A549 (cell line): ENCODE measurements at regions not wholly inside any gene's neighbourhood (a gene's known extent, or its start where the extent isn't known, plus 50 kb on each side); places are given as distances from the start of the nearest gene placed in this dataset.

ENCODE experiments used
- ATAC-seq, 2 experiments: fragments of 200-7000 bp in 1 of 2; fragments of >200 bp in 1 of 2; cut with Nextera tagmentation in 1 of 2; cut with Tn5 transposase in 1 of 2; 3 replicates each; pipeline versions ENCODE4 v1.8.0 to v1.9.1; 2018 to 2020; ENCODE audit warnings: mild to moderate bottlenecking in 1 of 2, moderate library complexity in 1 of 2
- CTCF ChIA-PET: fragments of 300-600 bp; sonication (Branson Sonifier 250); formaldehyde crosslinking; extraction: SDS; loops from one replicate; lab custom pipeline; 2021; ENCODE audit warnings: antibody characterized with exemption, inconsistent platforms; lab: Yijun Ruan, JAX
- POLR2A ChIA-PET: fragments of 350-600 bp; formaldehyde crosslinking; extraction: SDS; loops from one replicate; lab custom pipeline; 2021; ENCODE audit warnings: antibody characterized with exemption, inconsistent platforms; lab: Yijun Ruan, JAX
- DNase-seq, 2 experiments: peaks; one replicate each; pipeline versions ENCODE4 v3.0.0 to v3.0.0-alpha.2; 2011 to 2016; ENCODE audit warnings: low read depth in 1 of 2, low spot score in 1 of 2
- FAIRE-seq: peaks from 2 replicates; lab custom pipeline; 2011; peaks lifted over from hg19 to GRCh38; lab: Jason Lieb, UNC
- H3K27ac ChIP-seq, 2 experiments: fragments of >200 bp; sonication (Bioruptor Twin); formaldehyde crosslinking; 3 replicates each; pipeline ENCODE4 v1.5.1; 2016 to 2017
- H3K4me1 ChIP-seq: fragments of >200 bp; sonication (Bioruptor Twin); formaldehyde crosslinking; 3 replicates; pipeline ENCODE4 v1.6.1; 2016
- H3K4me2 ChIP-seq: fragments of >200 bp; sonication (Bioruptor Twin); formaldehyde crosslinking; 3 replicates; pipeline ENCODE4 v1.6.1; 2016
- H3K4me3 ChIP-seq: fragments of >200 bp; sonication (Bioruptor Twin); formaldehyde crosslinking; 3 replicates; pipeline ENCODE4 v1.5.1; 2016
- H3K9me3 ChIP-seq: fragments of >200 bp; sonication (Bioruptor Twin); formaldehyde crosslinking; 3 replicates; pipeline ENCODE4 v1.6.1; 2016
- CBX2 ChIP-seq: fragments of 200-600 bp; sonication (generic); IDR thresholded peaks from 2 replicates; pipeline ENCODE4 v1.6.1; 2016; ENCODE audit warnings: low read depth, mild to moderate bottlenecking, borderline replicate concordance
- CBX8 ChIP-seq: fragments of 200-600 bp; sonication (generic); IDR thresholded peaks from 2 replicates; pipeline ENCODE4 v1.6.1; 2016
- CEBPB ChIP-seq, 2 experiments: fragments of >200 bp in 1 of 2; sonication (Bioruptor Twin) in 1 of 2; formaldehyde crosslinking in 1 of 2; IDR thresholded peaks; 2 replicates each; pipeline ENCODE4 v1.6.1; 2012 to 2016
- EHMT2 ChIP-seq: fragments of 200-600 bp; sonication (generic); IDR thresholded peaks from 2 replicates; pipeline ENCODE4 v1.6.1; 2016; ENCODE audit warnings: antibody characterized with exemption, low read depth, mild to moderate bottlenecking, moderate library complexity
- ELK1 ChIP-seq: fragments of 150-350 bp; IDR thresholded peaks from 2 replicates; pipeline ENCODE4 v1.6.1; 2014; ENCODE audit warnings: low read depth, mild to moderate bottlenecking, low read length
- ESRRA ChIP-seq: fragments of 150-350 bp; IDR thresholded peaks from 2 replicates; pipeline ENCODE4 v1.6.1; 2014; ENCODE audit warnings: mild to moderate bottlenecking, low read length, borderline replicate concordance
- FOSL2 ChIP-seq, 2 experiments: fragments of 450-650 bp in 1 of 2; fragments of >200 bp in 1 of 2; sonication (Bioruptor Twin) in 1 of 2; formaldehyde crosslinking; IDR thresholded peaks; 2 replicates each; pipeline versions ENCODE4 v1.5.0 to v1.6.1; 2016 to 2020; ENCODE audit warnings: mild to moderate bottlenecking in 1 of 2, moderate library complexity in 1 of 2
- KDM1A ChIP-seq: fragments of 200-600 bp; sonication (generic); IDR thresholded peaks from 2 replicates; pipeline ENCODE4 v1.6.1; 2016; ENCODE audit warnings: low read depth, mild to moderate bottlenecking
- POLR2A ChIP-seq: IDR thresholded peaks from 2 replicates; pipeline ENCODE4 v1.6.1; 2012; ENCODE audit warnings: mild to moderate bottlenecking, low read length
- RCOR1 ChIP-seq: fragments of 150-350 bp; IDR thresholded peaks from 2 replicates; pipeline ENCODE4 v1.6.1; 2014; ENCODE audit warnings: antibody characterized with exemption, low read length, low read depth
- RFX5 ChIP-seq: fragments of 450-650 bp; IDR thresholded peaks from 2 replicates; pipeline ENCODE4 v1.7.1; 2014; ENCODE audit warnings: antibody characterized with exemption, mild to moderate bottlenecking, moderate library complexity
- ZFP36 ChIP-seq: fragments of 450-650 bp; IDR thresholded peaks from 2 replicates; pipeline ENCODE4 v1.6.1; 2014; ENCODE audit warnings: borderline replicate concordance; ENCODE audit not compliant: partially characterized antibody
- WGBS: methylation state at CpG from one replicate; pipeline ENCODE4 v1.1.6; 2017; ENCODE audit errors: missing lambda C conversion rate; 5-methylcytosine and 5-hydroxymethylcytosine counted together
- TF ChIP-seq, protein P1 (sequence below): fragments of 200-600 bp; sonication (generic); IDR thresholded peaks from 2 replicates; pipeline ENCODE4 v1.6.1; 2016; ENCODE audit warnings: antibody characterized with exemption, mild to moderate bottlenecking, moderate library complexity
- TF ChIP-seq, protein P2 (sequence below): fragments of >200 bp; sonication (Bioruptor Twin); formaldehyde crosslinking; IDR thresholded peaks from 3 replicates; pipeline ENCODE4 v1.5.1; 2016
- TF ChIP-seq, protein P3 (sequence below): fragments of 250-450 bp; sonication (Bioruptor Pico); IDR thresholded peaks from 2 replicates; pipeline ENCODE4 v1.5.0; 2021; ENCODE audit warnings: mild to moderate bottlenecking, moderate library complexity, borderline replicate concordance
- TF ChIP-seq, protein P4 (sequence below): fragments of 250-450 bp; sonication (Bioruptor Pico); IDR thresholded peaks from 2 replicates; pipeline ENCODE4 v1.5.0; 2020; ENCODE audit warnings: low read depth, mild to moderate bottlenecking, moderate library complexity

DNA sequence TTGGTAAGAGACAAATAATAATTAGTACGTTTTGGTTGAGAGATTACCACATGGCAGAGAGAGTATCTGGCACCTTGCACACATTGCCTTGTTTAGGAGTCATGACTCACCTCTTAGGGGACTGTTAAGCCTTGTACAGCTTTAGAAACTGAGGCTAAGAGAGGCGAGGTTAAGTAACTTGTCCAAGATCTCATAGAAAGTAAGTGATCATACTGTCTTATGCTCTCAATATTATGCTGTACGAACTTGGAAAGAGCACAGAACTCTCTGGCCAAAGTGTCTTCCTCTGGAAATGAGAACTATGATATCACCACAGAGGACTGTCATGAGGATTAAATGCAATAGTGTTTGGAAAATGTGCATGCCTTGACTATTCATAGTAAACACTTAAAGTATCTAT lies 249.0 kb downstream of the UTRN start:
- POLR2A ChIA-PET, result no interaction called here
- CTCF ChIA-PET, result no interaction called here

GRCh38 chr6:144535630-144536029 lies 250.5 kb downstream of the UTRN start:
- CTCF ChIA-PET, result no interaction called here

More for the DNA sequence above, 249.0 kb downstream of the UTRN start:
- Histone ChIP-seq H3K4me1 (no peaks in the 10 kb centered on the region), H3K4me3 (no peak overlapping the region), H3K27ac (no peak overlapping the region), H3K4me2 (no peak overlapping the region), H3K9me3 (no peaks in the 10 kb centered on the region)
- DNase-seq (no peak), FAIRE-seq (no peak), ATAC-seq (no peak)
- 65% methylated on average over 3 of the region's 3 CpGs for WGBS
- TF ChIP-seq, protein P1, sequence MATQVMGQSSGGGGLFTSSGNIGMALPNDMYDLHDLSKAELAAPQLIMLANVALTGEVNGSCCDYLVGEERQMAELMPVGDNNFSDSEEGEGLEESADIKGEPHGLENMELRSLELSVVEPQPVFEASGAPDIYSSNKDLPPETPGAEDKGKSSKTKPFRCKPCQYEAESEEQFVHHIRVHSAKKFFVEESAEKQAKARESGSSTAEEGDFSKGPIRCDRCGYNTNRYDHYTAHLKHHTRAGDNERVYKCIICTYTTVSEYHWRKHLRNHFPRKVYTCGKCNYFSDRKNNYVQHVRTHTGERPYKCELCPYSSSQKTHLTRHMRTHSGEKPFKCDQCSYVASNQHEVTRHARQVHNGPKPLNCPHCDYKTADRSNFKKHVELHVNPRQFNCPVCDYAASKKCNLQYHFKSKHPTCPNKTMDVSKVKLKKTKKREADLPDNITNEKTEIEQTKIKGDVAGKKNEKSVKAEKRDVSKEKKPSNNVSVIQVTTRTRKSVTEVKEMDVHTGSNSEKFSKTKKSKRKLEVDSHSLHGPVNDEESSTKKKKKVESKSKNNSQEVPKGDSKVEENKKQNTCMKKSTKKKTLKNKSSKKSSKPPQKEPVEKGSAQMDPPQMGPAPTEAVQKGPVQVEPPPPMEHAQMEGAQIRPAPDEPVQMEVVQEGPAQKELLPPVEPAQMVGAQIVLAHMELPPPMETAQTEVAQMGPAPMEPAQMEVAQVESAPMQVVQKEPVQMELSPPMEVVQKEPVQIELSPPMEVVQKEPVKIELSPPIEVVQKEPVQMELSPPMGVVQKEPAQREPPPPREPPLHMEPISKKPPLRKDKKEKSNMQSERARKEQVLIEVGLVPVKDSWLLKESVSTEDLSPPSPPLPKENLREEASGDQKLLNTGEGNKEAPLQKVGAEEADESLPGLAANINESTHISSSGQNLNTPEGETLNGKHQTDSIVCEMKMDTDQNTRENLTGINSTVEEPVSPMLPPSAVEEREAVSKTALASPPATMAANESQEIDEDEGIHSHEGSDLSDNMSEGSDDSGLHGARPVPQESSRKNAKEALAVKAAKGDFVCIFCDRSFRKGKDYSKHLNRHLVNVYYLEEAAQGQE, result no peak
- TF ChIP-seq EHMT2 (no peak), CEBPB (IDR thresholded peaks at IDR 0.05) (no peak), ESRRA (no peak), FOSL2 (IDR thresholded peaks at IDR 0.05) (no peak), FOSL2 (CRISPR knock-in tag; IDR thresholded peaks at IDR 0.05) (no peak), KDM1A (no peak), CBX8 (no peak)
- TF ChIP-seq, protein P2, sequence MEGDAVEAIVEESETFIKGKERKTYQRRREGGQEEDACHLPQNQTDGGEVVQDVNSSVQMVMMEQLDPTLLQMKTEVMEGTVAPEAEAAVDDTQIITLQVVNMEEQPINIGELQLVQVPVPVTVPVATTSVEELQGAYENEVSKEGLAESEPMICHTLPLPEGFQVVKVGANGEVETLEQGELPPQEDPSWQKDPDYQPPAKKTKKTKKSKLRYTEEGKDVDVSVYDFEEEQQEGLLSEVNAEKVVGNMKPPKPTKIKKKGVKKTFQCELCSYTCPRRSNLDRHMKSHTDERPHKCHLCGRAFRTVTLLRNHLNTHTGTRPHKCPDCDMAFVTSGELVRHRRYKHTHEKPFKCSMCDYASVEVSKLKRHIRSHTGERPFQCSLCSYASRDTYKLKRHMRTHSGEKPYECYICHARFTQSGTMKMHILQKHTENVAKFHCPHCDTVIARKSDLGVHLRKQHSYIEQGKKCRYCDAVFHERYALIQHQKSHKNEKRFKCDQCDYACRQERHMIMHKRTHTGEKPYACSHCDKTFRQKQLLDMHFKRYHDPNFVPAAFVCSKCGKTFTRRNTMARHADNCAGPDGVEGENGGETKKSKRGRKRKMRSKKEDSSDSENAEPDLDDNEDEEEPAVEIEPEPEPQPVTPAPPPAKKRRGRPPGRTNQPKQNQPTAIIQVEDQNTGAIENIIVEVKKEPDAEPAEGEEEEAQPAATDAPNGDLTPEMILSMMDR, result no peak
- TF ChIP-seq, protein P3, sequence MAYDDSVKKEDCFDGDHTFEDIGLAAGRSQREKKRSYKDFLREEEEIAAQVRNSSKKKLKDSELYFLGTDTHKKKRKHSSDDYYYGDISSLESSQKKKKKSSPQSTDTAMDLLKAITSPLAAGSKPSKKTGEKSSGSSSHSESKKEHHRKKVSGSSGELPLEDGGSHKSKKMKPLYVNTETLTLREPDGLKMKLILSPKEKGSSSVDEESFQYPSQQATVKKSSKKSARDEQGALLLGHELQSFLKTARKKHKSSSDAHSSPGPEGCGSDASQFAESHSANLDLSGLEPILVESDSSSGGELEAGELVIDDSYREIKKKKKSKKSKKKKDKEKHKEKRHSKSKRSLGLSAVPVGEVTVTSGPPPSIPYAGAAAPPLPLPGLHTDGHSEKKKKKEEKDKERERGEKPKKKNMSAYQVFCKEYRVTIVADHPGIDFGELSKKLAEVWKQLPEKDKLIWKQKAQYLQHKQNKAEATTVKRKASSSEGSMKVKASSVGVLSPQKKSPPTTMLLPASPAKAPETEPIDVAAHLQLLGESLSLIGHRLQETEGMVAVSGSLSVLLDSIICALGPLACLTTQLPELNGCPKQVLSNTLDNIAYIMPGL, result no peak

More at GRCh38 chr6:144535630-144536029, 250.5 kb downstream of the UTRN start:
- no peak for TF ChIP-seq CBX2
- TF ChIP-seq EHMT2, result no peak
- TF ChIP-seq RCOR1, result no peak
- TF ChIP-seq ZFP36, result no peak
- no peak for TF ChIP-seq ELK1
- TF ChIP-seq, protein P4, sequence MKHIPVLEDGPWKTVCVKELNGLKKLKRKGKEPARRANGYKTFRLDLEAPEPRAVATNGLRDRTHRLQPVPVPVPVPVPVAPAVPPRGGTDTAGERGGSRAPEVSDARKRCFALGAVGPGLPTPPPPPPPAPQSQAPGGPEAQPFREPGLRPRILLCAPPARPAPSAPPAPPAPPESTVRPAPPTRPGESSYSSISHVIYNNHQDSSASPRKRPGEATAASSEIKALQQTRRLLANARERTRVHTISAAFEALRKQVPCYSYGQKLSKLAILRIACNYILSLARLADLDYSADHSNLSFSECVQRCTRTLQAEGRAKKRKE (CRISPR knock-in tag), result no peak
- no peak for TF ChIP-seq POLR2A
- no peak for TF ChIP-seq RFX5
- no peak overlapping the region for H3K27ac ChIP-seq
- H3K4me3 ChIP-seq, result no peak overlapping the region
- DNase-seq (no peak), FAIRE-seq (no peak), ATAC-seq (no peak)
- 70% methylated on average over 2 of the region's 2 CpGs for WGBS
- no peaks in the 10 kb centered on the region for H3K4me1 ChIP-seq
- POLR2A ChIA-PET, result no interaction called here
- H3K9me3 ChIP-seq, result no peaks in the 10 kb centered on the region
- H3K4me2 ChIP-seq, result no peak overlapping the region
